Breast epithelium (tissue), 3 donors: ENCODE measurements at regions not wholly inside any gene's neighbourhood (a gene's known extent, or its start where the extent isn't known, plus 50 kb on each side); places are given as distances from the start of the nearest gene placed in this dataset.

ENCODE experiments used
- POLR2A ChIP-seq: fragments of 450-650 bp; IDR thresholded peaks from one replicate; pipeline ENCODE4 v1.6.1; 2016; ENCODE audit warnings: antibody characterized with exemption, mild to moderate bottlenecking, moderate library complexity
- POLR2AphosphoS5 ChIP-seq, 3 donors: sonication (generic); formaldehyde crosslinking; IDR thresholded peaks; one replicate each; pipeline ENCODE4 v1.6.1; 2017; ENCODE audit warnings: antibody characterized with exemption in 3 of 3
- TF ChIP-seq, protein P1 (sequence below), 3 donors: fragments of 450-650 bp; IDR thresholded peaks; one replicate each; pipeline ENCODE4 v1.5.1; 2016 to 2017; ENCODE audit warnings: antibody characterized with exemption in 3 of 3, mild to moderate bottlenecking in 3 of 3, moderate library complexity in 3 of 3

- TF ChIP-seq POLR2A (no peak), POLR2AphosphoS5 (IDR thresholded peaks at IDR 0.05) (no peak)
- TF ChIP-seq, protein P1, sequence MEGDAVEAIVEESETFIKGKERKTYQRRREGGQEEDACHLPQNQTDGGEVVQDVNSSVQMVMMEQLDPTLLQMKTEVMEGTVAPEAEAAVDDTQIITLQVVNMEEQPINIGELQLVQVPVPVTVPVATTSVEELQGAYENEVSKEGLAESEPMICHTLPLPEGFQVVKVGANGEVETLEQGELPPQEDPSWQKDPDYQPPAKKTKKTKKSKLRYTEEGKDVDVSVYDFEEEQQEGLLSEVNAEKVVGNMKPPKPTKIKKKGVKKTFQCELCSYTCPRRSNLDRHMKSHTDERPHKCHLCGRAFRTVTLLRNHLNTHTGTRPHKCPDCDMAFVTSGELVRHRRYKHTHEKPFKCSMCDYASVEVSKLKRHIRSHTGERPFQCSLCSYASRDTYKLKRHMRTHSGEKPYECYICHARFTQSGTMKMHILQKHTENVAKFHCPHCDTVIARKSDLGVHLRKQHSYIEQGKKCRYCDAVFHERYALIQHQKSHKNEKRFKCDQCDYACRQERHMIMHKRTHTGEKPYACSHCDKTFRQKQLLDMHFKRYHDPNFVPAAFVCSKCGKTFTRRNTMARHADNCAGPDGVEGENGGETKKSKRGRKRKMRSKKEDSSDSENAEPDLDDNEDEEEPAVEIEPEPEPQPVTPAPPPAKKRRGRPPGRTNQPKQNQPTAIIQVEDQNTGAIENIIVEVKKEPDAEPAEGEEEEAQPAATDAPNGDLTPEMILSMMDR (IDR thresholded peaks at IDR 0.05), result no peak
Observed at GRCh38 chr5:60546207-60546606, 153.8 kb downstream of the DEPDC1B start.
